K562 (cell line): ENCODE measurements at regions not wholly inside any gene's neighbourhood (a gene's known extent, or its start where the extent isn't known, plus 50 kb on each side); places are given as distances from the start of the nearest gene placed in this dataset.

Source experiments
- ATAC-seq: fragments of 200-7000 bp; cut with Tn5 transposase; 3 replicates; pipeline ENCODE4 v1.9.1; 2020; ENCODE audit warnings: moderate library complexity
- BruUV-seq: library from RNA; stranded (reverse); fragments of 400-500 nt; replicated peaks from 2 replicates; lab custom pipeline; 2021; lab: Mats Ljungman, UMichigan
- CTCF ChIA-PET: fragments of 300-600 bp; formaldehyde crosslinking; extraction: SDS; loops from one replicate; lab custom pipeline; 2021; ENCODE audit warnings: low intra/inter-chr PET ratio; lab: Yijun Ruan, JAX
- POLR2A ChIA-PET: fragments of 300-600, 350-650 bp; sonication (Branson Sonifier 250); formaldehyde crosslinking; extraction: SDS; loops from one replicate; lab custom pipeline; 2021; ENCODE audit warnings: antibody characterized with exemption, inconsistent platforms; lab: Yijun Ruan, JAX
- DNase-seq, 4 experiments: peaks; one replicate each; pipeline versions ENCODE4 v3.0.0 to v3.0.0-alpha.2; 2011 to 2018; ENCODE audit warnings: low spot score in 3 of 4, mixed read lengths in 3 of 4; ENCODE audit errors: extremely low read depth in 1 of 4
- FAIRE-seq: peaks from 2 replicates; lab custom pipeline; 2011; peaks lifted over from hg19 to GRCh38; lab: Jason Lieb, UNC
- H2AFZ ChIP-seq: 2 replicates; pipeline ENCODE4 v1.6.0; 2011; ENCODE audit warnings: low read depth, low read length, control low read depth, inconsistent platforms
- H3K27ac ChIP-seq: fragments of 200-600 bp; 3 replicates; pipeline ENCODE4 v1.8.0; 2011; ENCODE audit warnings: low read depth, mild to moderate bottlenecking, control low read depth, inconsistent platforms, low read length, moderate library complexity, mixed read lengths; ENCODE audit errors: extremely low read depth
- H3K27me3 ChIP-seq, 2 experiments: fragments of 300-600 bp in 1 of 2; 2 replicates in 1 of 2; 3 replicates in 1 of 2; pipeline versions ENCODE4 v1.6.0 to v1.8.0; 2011; ENCODE audit warnings: inconsistent platforms in 2 of 2, low read length in 2 of 2, mild to moderate bottlenecking in 1 of 2, mixed read lengths in 1 of 2, moderate library complexity in 1 of 2; ENCODE audit not compliant: control insufficient read depth in 2 of 2, insufficient read depth in 2 of 2
- H3K36me3 ChIP-seq: fragments of 300-600 bp; 3 replicates; pipeline ENCODE4 v1.8.0; 2011; ENCODE audit warnings: mild to moderate bottlenecking, low read length, inconsistent platforms; ENCODE audit not compliant: control insufficient read depth, insufficient read depth
- H3K4me1 ChIP-seq, 2 experiments: fragments of 200-600 bp in 1 of 2; replicated peaks in 1 of 2; 2 replicates in 1 of 2; 3 replicates in 1 of 2; pipeline versions ENCODE4 v1.5.1 to v1.8.0; 2011; ENCODE audit warnings: inconsistent platforms in 2 of 2, low read length in 2 of 2, mild to moderate bottlenecking in 1 of 2, mixed read lengths in 1 of 2, moderate library complexity in 1 of 2; ENCODE audit not compliant: control insufficient read depth in 2 of 2, insufficient read depth in 2 of 2
- H3K4me2 ChIP-seq: 2 replicates; pipeline ENCODE4 v1.6.1; 2011; ENCODE audit warnings: low read length, control low read depth, inconsistent platforms, mixed read lengths; ENCODE audit not compliant: insufficient read depth
- H3K4me3 ChIP-seq: fragments of 200-600 bp; sonication (generic), shearing (Covaris generic); 2 replicates; pipeline ENCODE4 v1.5.1; 2016; ENCODE audit warnings: control low read depth, inconsistent platforms
- H3K79me2 ChIP-seq: fragments of 200-600 bp; 3 replicates; pipeline ENCODE4 v1.8.0; 2011; ENCODE audit warnings: low read length, inconsistent platforms; ENCODE audit not compliant: control insufficient read depth, insufficient read depth
- H3K9ac ChIP-seq, 2 experiments: 2 replicates each; pipeline versions ENCODE4 v1.6.0 to v1.6.1; 2011; ENCODE audit warnings: low read depth in 2 of 2, low read length in 2 of 2, control low read depth in 1 of 2, inconsistent platforms in 1 of 2, mild to moderate bottlenecking in 1 of 2, mixed read lengths in 1 of 2; ENCODE audit not compliant: insufficient read depth in 1 of 2
- H3K9me1 ChIP-seq: one replicate; pipeline ENCODE4 v1.6.0; 2011; ENCODE audit warnings: inconsistent platforms, mild to moderate bottlenecking, low read length, moderate library complexity; ENCODE audit not compliant: control insufficient read depth, insufficient read depth
- H3K9me3 ChIP-seq: replicated peaks from 2 replicates; pipeline ENCODE4 v1.5.1; 2011; ENCODE audit warnings: low read depth, low read length, inconsistent platforms; ENCODE audit not compliant: control insufficient read depth, insufficient read depth
- H4K20me1 ChIP-seq: replicated peaks from 2 replicates; pipeline ENCODE4 v1.6.1; 2011; ENCODE audit warnings: low read length, inconsistent platforms, mixed read lengths; ENCODE audit not compliant: control insufficient read depth, insufficient read depth
- ARID2 ChIP-seq: fragments of 450-650 bp; IDR thresholded peaks from 2 replicates; pipeline ENCODE4 v1.6.1; 2017; ENCODE audit warnings: antibody characterized with exemption, mild to moderate bottlenecking
- ASH1L ChIP-seq: fragments of 450-650 bp; IDR thresholded peaks from 2 replicates; pipeline ENCODE4 v1.6.1; 2018; ENCODE audit warnings: borderline replicate concordance, mild to moderate bottlenecking, low read depth; ENCODE audit not compliant: partially characterized antibody
- ATF2 ChIP-seq: sonication (generic); formaldehyde crosslinking; IDR thresholded peaks from 2 replicates; pipeline ENCODE4 v1.8.1; 2022; ENCODE audit warnings: missing genetic modification reagents
- GATA2 ChIP-seq: sonication (generic); formaldehyde crosslinking; IDR thresholded peaks from 2 replicates; pipeline ENCODE4 v1.4.0; 2020; ENCODE audit warnings: mild to moderate bottlenecking, missing genetic modification reagents
- KAT7 ChIP-seq: sonication (generic); formaldehyde crosslinking; IDR thresholded peaks from 2 replicates; pipeline ENCODE4 v1.8.0; 2022; ENCODE audit warnings: missing genetic modification reagents, mild to moderate bottlenecking, borderline replicate concordance
- MBD2 ChIP-seq: sonication (generic); IDR thresholded peaks from 2 replicates; pipeline ENCODE4 v1.6.1; 2016; ENCODE audit warnings: low read depth, borderline replicate concordance
- MCM3 ChIP-seq: fragments of 450-650 bp; IDR thresholded peaks from 2 replicates; pipeline ENCODE4 v1.6.1; 2016
- SAFB ChIP-seq: fragments of 200-400 bp; formaldehyde crosslinking; IDR thresholded peaks from 2 replicates; pipeline ENCODE4 v1.6.1; 2017; ENCODE audit warnings: low read depth, low read length, borderline replicate concordance
- SMAD4 ChIP-seq: fragments of 250-450 bp; sonication (Bioruptor Pico); conservative IDR thresholded peaks from 2 replicates; pipeline ENCODE4 v1.8.0; 2021; ENCODE audit warnings: inconsistent platforms, mild to moderate bottlenecking, moderate library complexity
- SRSF3 ChIP-seq: fragments of 200-400 bp; formaldehyde crosslinking; IDR thresholded peaks from 2 replicates; pipeline ENCODE4 v1.6.1; 2016; ENCODE audit warnings: mild to moderate bottlenecking, low read length, moderate library complexity; ENCODE audit not compliant: insufficient read depth
- ZBTB5 ChIP-seq: fragments of 450-650 bp; IDR thresholded peaks from 2 replicates; pipeline ENCODE4 v1.6.1; 2017; ENCODE audit warnings: antibody characterized with exemption
- ZFP91 ChIP-seq: sonication (generic); formaldehyde crosslinking; IDR thresholded peaks from 2 replicates; pipeline ENCODE4 v1.8.0; 2022; ENCODE audit warnings: mild to moderate bottlenecking, missing genetic modification reagents
- ZNF668 ChIP-seq: fragments of 250-450 bp; sonication (Bioruptor Pico); IDR thresholded peaks from 2 replicates; pipeline ENCODE4 v1.8.0; 2022; ENCODE audit warnings: mild to moderate bottlenecking, inconsistent platforms
- ZSCAN32 ChIP-seq: fragments of 450-650 bp; formaldehyde crosslinking; IDR thresholded peaks from 2 replicates; pipeline ENCODE4 v1.4.0; 2020; ENCODE audit warnings: mild to moderate bottlenecking, moderate library complexity
- WGBS: fragments of 100-300 bp; shearing (Covaris generic); methylation state at CpG from one replicate; pipeline ENCODE4 v1.1.6; 2016; ENCODE audit warnings: low coverage, mixed read lengths; ENCODE audit not compliant: insufficient coverage; ENCODE audit errors: missing lambda C conversion rate; 5-methylcytosine and 5-hydroxymethylcytosine counted together
- in situ Hi-C: fragments of 300-500 bp; cut with MboI; formaldehyde crosslinking; loops from 4 replicates; pipeline ENCODE4 v1.15.0; 2018; ENCODE audit warnings: inconsistent platforms, mixed read lengths
- intact Hi-C: fragments of 100-400 bp; cut with micrococcal nuclease; formaldehyde crosslinking; loops from 2 replicates; pipeline ENCODE4 v1.14.2; 2022

- in situ Hi-C loops (no loop called here), intact Hi-C loops (no loop called here)
- no peak overlapping the region for H3K4me3 ChIP-seq
- H4K20me1 ChIP-seq = no peaks in the 10 kb centered on the region
- H2AFZ ChIP-seq = no peak overlapping the region
- H3K27me3 ChIP-seq = no peaks in the 10 kb centered on the region
- no peaks in the 10 kb centered on the region for H3K4me1 ChIP-seq
- ChIA-PET CTCF (no interaction called here), POLR2A (no interaction called here)
- WGBS = 0% methylated on average over 4 of the region's 6 CpGs
- ATAC-seq = no peak
- no peaks in the 10 kb centered on the region for H3K9me1 ChIP-seq
- no peaks in the 10 kb centered on the region for H3K9me3 ChIP-seq
- FAIRE-seq = no peak
- no peaks in the 10 kb centered on the region for H3K79me2 ChIP-seq
- no peak for TF ChIP-seq ARID2
- no peak for TF ChIP-seq ASH1L
- no peak for TF ChIP-seq ZSCAN32 (CRISPR knock-in tag)
- no peak for DNase-seq
- no peak overlapping the region for H3K27ac ChIP-seq
- H3K4me2 ChIP-seq = no peak overlapping the region
- no peaks in the 10 kb centered on the region for H3K36me3 ChIP-seq
- no peak overlapping the region for H3K9ac ChIP-seq
- BruUV-seq = no TSS peak
Observed at GRCh38 chr13:71030784-71031183, 836.2 kb downstream of the DACH1 start.

GRCh38 chr13:71028884-71029283 lies 838.1 kb downstream of the DACH1 start:
- in situ Hi-C loops (no loop called here), intact Hi-C loops (no loop called here)
- DNase-seq (no peak), ATAC-seq (no peak), FAIRE-seq (no peak)
- Histone ChIP-seq H3K79me2 (no peaks in the 10 kb centered on the region), H3K9me3 (no peaks in the 10 kb centered on the region), H4K20me1 (no peaks in the 10 kb centered on the region), H3K27me3 (no peaks in the 10 kb centered on the region), H3K27ac (no peak overlapping the region), H3K36me3 (no peaks in the 10 kb centered on the region), H3K4me2 (no peak overlapping the region), H2AFZ (no peak overlapping the region), H3K9ac (no peak overlapping the region), H3K4me3 (no peak overlapping the region), H3K9me1 (no peaks in the 10 kb centered on the region), H3K4me1 (no peaks in the 10 kb centered on the region)
- no TSS peak for BruUV-seq
- POLR2A ChIA-PET = no interaction called here
- CTCF ChIA-PET = no interaction called here
- WGBS = 0% methylated on average over 1 of the region's 1 CpG
- TF ChIP-seq GATA2 (CRISPR knock-in tag) (no peak), ZNF668 (CRISPR knock-in tag) (no peak), MBD2 (no peak), ATF2 (CRISPR knock-in tag) (no peak), SRSF3 (no peak), ZFP91 (CRISPR knock-in tag) (no peak), SAFB (no peak), MCM3 (no peak), SMAD4 (CRISPR knock-in tag) (no peak), KAT7 (CRISPR knock-in tag) (no peak), ZBTB5 (no peak)
